PFSK-1 (cell line): ENCODE measurements at regions not wholly inside any gene's neighbourhood (a gene's known extent, or its start where the extent isn't known, plus 50 kb on each side); places are given as distances from the start of the nearest gene placed in this dataset.

Experiments used
- FOXP2 ChIP-seq: optimal IDR thresholded peaks from 2 replicates; pipeline ENCODE3; 2011; ENCODE audit warnings: borderline replicate concordance, control low read depth, inconsistent platforms; ENCODE audit not compliant: insufficient read depth; ENCODE audit errors: extremely low read length, extremely low read depth
- POLR2AphosphoS5 ChIP-seq: IDR thresholded peaks from 2 replicates; pipeline ENCODE4 v1.6.1; 2012; ENCODE audit warnings: low read depth, mild to moderate bottlenecking, control low read depth, low read length, moderate library complexity
- SIN3A ChIP-seq: IDR thresholded peaks from 2 replicates; pipeline ENCODE4 v1.6.1; 2012; ENCODE audit warnings: mild to moderate bottlenecking, low read length, moderate library complexity, borderline replicate concordance; ENCODE audit not compliant: insufficient read depth
- TAF1 ChIP-seq: IDR thresholded peaks from 2 replicates; pipeline ENCODE4 v1.6.1; 2012; ENCODE audit warnings: low read length, control low read depth, borderline replicate concordance; ENCODE audit not compliant: insufficient read depth
- TF ChIP-seq, protein P1 (sequence below), 2 experiments: IDR thresholded peaks; 2 replicates each; pipeline versions ENCODE4 v1.6.1 to v1.8.0; 2011 to 2012; ENCODE audit warnings: low read depth in 2 of 2, low read length in 2 of 2, control low read depth in 1 of 2, inconsistent platforms in 1 of 2, mild to moderate bottlenecking in 1 of 2, moderate library complexity in 1 of 2; ENCODE audit not compliant: insufficient read depth in 1 of 2

DNA sequence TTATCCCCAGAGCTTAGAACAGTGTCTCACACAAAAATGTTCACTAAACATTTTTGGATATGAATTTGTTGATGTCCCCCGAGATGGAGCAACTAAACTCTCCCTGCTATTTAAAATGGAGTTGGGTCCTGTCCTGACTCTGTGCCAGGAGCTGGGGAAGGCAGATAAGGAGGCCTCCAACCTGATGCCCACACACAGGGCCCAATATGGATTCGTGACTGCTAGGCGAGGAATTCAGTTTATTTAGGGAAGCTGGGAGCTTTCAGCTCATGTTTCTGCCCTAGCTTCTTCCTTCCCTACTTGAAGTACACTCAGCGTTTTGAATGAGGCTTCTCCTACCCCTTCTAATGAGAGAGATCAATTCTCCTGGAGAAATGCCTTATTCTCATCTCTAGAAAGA lies 373.0 kb upstream of the LARGE1 start:
- no peak for TF ChIP-seq POLR2AphosphoS5
- TF ChIP-seq FOXP2 = no peak
- TF ChIP-seq SIN3A = no peak
- TF ChIP-seq TAF1 = no peak
- TF ChIP-seq, protein P1, sequence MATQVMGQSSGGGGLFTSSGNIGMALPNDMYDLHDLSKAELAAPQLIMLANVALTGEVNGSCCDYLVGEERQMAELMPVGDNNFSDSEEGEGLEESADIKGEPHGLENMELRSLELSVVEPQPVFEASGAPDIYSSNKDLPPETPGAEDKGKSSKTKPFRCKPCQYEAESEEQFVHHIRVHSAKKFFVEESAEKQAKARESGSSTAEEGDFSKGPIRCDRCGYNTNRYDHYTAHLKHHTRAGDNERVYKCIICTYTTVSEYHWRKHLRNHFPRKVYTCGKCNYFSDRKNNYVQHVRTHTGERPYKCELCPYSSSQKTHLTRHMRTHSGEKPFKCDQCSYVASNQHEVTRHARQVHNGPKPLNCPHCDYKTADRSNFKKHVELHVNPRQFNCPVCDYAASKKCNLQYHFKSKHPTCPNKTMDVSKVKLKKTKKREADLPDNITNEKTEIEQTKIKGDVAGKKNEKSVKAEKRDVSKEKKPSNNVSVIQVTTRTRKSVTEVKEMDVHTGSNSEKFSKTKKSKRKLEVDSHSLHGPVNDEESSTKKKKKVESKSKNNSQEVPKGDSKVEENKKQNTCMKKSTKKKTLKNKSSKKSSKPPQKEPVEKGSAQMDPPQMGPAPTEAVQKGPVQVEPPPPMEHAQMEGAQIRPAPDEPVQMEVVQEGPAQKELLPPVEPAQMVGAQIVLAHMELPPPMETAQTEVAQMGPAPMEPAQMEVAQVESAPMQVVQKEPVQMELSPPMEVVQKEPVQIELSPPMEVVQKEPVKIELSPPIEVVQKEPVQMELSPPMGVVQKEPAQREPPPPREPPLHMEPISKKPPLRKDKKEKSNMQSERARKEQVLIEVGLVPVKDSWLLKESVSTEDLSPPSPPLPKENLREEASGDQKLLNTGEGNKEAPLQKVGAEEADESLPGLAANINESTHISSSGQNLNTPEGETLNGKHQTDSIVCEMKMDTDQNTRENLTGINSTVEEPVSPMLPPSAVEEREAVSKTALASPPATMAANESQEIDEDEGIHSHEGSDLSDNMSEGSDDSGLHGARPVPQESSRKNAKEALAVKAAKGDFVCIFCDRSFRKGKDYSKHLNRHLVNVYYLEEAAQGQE (IDR thresholded peaks at IDR 0.05; ENCODE audit: insufficient read depth in 1 of 2, low read depth in 2 of 2, low read length in 2 of 2) = no peak
